HEK293 (cell line): ENCODE measurements at regions not wholly inside any gene's neighbourhood (a gene's known extent, or its start where the extent isn't known, plus 50 kb on each side); places are given as distances from the start of the nearest gene placed in this dataset.
"Not testable (repeated sequence)": the region's sequence is repeated elsewhere in the genome, so short reads cannot be mapped to it uniquely, and the experiment has no call there.

Source experiments
- CTCF ChIA-PET: fragments of 350-600 bp; formaldehyde crosslinking; extraction: SDS; loops from one replicate; lab custom pipeline; 2021; ENCODE audit warnings: antibody characterized with exemption; lab: Yijun Ruan, JAX
- POLR2A ChIA-PET: fragments of 300-600 bp; formaldehyde crosslinking; extraction: SDS; loops from one replicate; lab custom pipeline; 2020; ENCODE audit warnings: antibody characterized with exemption, inconsistent platforms; lab: Yijun Ruan, JAX
- H3K27ac ChIP-seq: fragments of 200-500 bp; sonication (Bioruptor generic); 2 replicates; pipeline ENCODE4 v1.5.1; 2014; ENCODE audit warnings: low read depth, low read length, control low read depth, inconsistent platforms; ENCODE audit errors: extremely low read depth
- H3K36me3 ChIP-seq, 2 experiments: fragments of 200-500 bp in 1 of 2; sonication (Bioruptor generic) in 1 of 2; 1 replicate in 1 of 2; 2 replicates in 1 of 2; pipeline ENCODE4 v1.5.1; 2014 to 2017; ENCODE audit warnings: inconsistent platforms in 2 of 2, low read length in 2 of 2; ENCODE audit not compliant: control insufficient read depth in 2 of 2, insufficient read depth in 1 of 2
- H3K4me1 ChIP-seq: fragments of 200-500 bp; sonication (Bioruptor generic); 2 replicates; pipeline ENCODE4 v1.5.1; 2014; ENCODE audit warnings: mild to moderate bottlenecking, low read length, inconsistent platforms; ENCODE audit not compliant: control insufficient read depth, insufficient read depth
- H3K4me3 ChIP-seq: 2 replicates; pipeline ENCODE4 v1.5.1; 2011; ENCODE audit warnings: low read depth, mild to moderate bottlenecking, control low read depth, low read length, moderate library complexity
- H3K9me3 ChIP-seq: fragments of 200-500 bp; sonication (Bioruptor generic); 2 replicates; pipeline ENCODE4 v1.5.1; 2014; ENCODE audit warnings: low read depth, low read length, inconsistent platforms; ENCODE audit not compliant: control insufficient read depth, insufficient read depth
- FEZF1 ChIP-seq: fragments of 450-650 bp; formaldehyde crosslinking; IDR thresholded peaks from 2 replicates; pipeline ENCODE4 v1.5.1; 2016; ENCODE audit warnings: missing biosample characterization, missing genetic modification characterization
- HOXA7 ChIP-seq: sonication (generic); formaldehyde crosslinking; IDR thresholded peaks from 2 replicates; pipeline ENCODE4 v1.8.1; 2022; ENCODE audit warnings: missing genetic modification reagents, borderline replicate concordance
- IKZF3 ChIP-seq: fragments of 450-650 bp; IDR thresholded peaks from 2 replicates; pipeline ENCODE4 v1.5.0; 2018; ENCODE audit warnings: missing biosample characterization, mild to moderate bottlenecking, missing genetic modification characterization, moderate library complexity
- KLF16 ChIP-seq: fragments of 450-650 bp; formaldehyde crosslinking; IDR thresholded peaks from 2 replicates; pipeline ENCODE4 v1.5.1; 2017; ENCODE audit warnings: missing biosample characterization, missing genetic modification characterization
- RBAK ChIP-seq: fragments of 450-650 bp; formaldehyde crosslinking; IDR thresholded peaks from 2 replicates; pipeline ENCODE4 v1.5.1; 2016; ENCODE audit warnings: missing biosample characterization, missing genetic modification characterization
- SP7 ChIP-seq: fragments of 450-650 bp; formaldehyde crosslinking; IDR thresholded peaks from 2 replicates; pipeline ENCODE4 v1.5.1; 2016; ENCODE audit warnings: missing biosample characterization, missing genetic modification characterization
- ZBTB1 ChIP-seq: fragments of 450-650 bp; formaldehyde crosslinking; IDR thresholded peaks from 2 replicates; pipeline ENCODE4 v1.5.1; 2016; ENCODE audit warnings: missing biosample characterization, missing genetic modification characterization
- ZBTB20 ChIP-seq: fragments of 450-650 bp; formaldehyde crosslinking; IDR thresholded peaks from 2 replicates; pipeline ENCODE4 v1.5.1; 2016; ENCODE audit warnings: missing biosample characterization, missing genetic modification characterization
- ZBTB7A ChIP-seq: fragments of 450-650 bp; formaldehyde crosslinking; IDR thresholded peaks from 2 replicates; pipeline ENCODE4 v1.5.1; 2016; ENCODE audit warnings: low read depth, missing biosample characterization, missing genetic modification characterization
- ZIC2 ChIP-seq: fragments of 450-650 bp; formaldehyde crosslinking; IDR thresholded peaks from 2 replicates; pipeline ENCODE4 v1.5.1; 2016; ENCODE audit warnings: missing biosample characterization, missing genetic modification characterization
- ZNF10 ChIP-seq: fragments of 450-650 bp; formaldehyde crosslinking; IDR thresholded peaks from 2 replicates; pipeline ENCODE4 v1.5.1; 2017; ENCODE audit warnings: missing biosample characterization, missing genetic modification characterization
- ZNF132 ChIP-seq: fragments of 450-650 bp; formaldehyde crosslinking; IDR thresholded peaks from 2 replicates; pipeline ENCODE4 v1.5.1; 2017; ENCODE audit warnings: missing biosample characterization, missing genetic modification characterization, borderline replicate concordance
- ZNF138 ChIP-seq: fragments of 450-650 bp; formaldehyde crosslinking; IDR thresholded peaks from 2 replicates; pipeline ENCODE4 v1.5.1; 2016; ENCODE audit warnings: missing biosample characterization, missing genetic modification characterization, borderline replicate concordance
- ZNF2 ChIP-seq: fragments of 450-650 bp; formaldehyde crosslinking; IDR thresholded peaks from 2 replicates; pipeline ENCODE4 v1.5.1; 2016; ENCODE audit warnings: missing biosample characterization, missing genetic modification characterization
- ZNF324 ChIP-seq: fragments of 450-650 bp; formaldehyde crosslinking; IDR thresholded peaks from 2 replicates; pipeline ENCODE4 v1.5.1; 2016; ENCODE audit warnings: missing biosample characterization, missing genetic modification characterization
- ZNF341 ChIP-seq: fragments of 450-650 bp; formaldehyde crosslinking; IDR thresholded peaks from 2 replicates; pipeline ENCODE4; 2016; ENCODE audit warnings: low read depth, missing biosample characterization, missing genetic modification characterization
- ZNF394 ChIP-seq: fragments of 450-650 bp; formaldehyde crosslinking; IDR thresholded peaks from 2 replicates; pipeline ENCODE4 v1.5.1; 2016; ENCODE audit warnings: missing biosample characterization, missing genetic modification characterization, mild to moderate bottlenecking, moderate library complexity, borderline replicate concordance
- ZNF677 ChIP-seq: fragments of 450-650 bp; IDR thresholded peaks from 2 replicates; pipeline ENCODE4 v1.5.0; 2018; ENCODE audit warnings: missing biosample characterization, mild to moderate bottlenecking, missing genetic modification characterization, moderate library complexity
- ZNF701 ChIP-seq: fragments of 450-650 bp; formaldehyde crosslinking; IDR thresholded peaks from 2 replicates; pipeline ENCODE4 v1.5.1; 2016; ENCODE audit warnings: missing biosample characterization, missing genetic modification characterization
- ZNF791 ChIP-seq: fragments of 450-650 bp; formaldehyde crosslinking; IDR thresholded peaks from 2 replicates; pipeline ENCODE4 v1.5.1; 2016; ENCODE audit warnings: missing biosample characterization, missing genetic modification characterization
- ZNF837 ChIP-seq: fragments of 450-650 bp; formaldehyde crosslinking; IDR thresholded peaks from 2 replicates; pipeline ENCODE4 v1.5.1; 2016; ENCODE audit warnings: missing biosample characterization, missing genetic modification characterization
- ZSCAN30 ChIP-seq: fragments of 450-650 bp; IDR thresholded peaks from 2 replicates; pipeline ENCODE4 v1.5.1; 2018; ENCODE audit warnings: missing biosample characterization, mild to moderate bottlenecking, missing genetic modification characterization, moderate library complexity
- TF ChIP-seq, protein P1 (sequence below): fragments of 450-650 bp; formaldehyde crosslinking; IDR thresholded peaks from 2 replicates; pipeline ENCODE4 v1.5.1; 2017; ENCODE audit warnings: missing biosample characterization, missing genetic modification characterization
- TF ChIP-seq, protein P2 (sequence below): fragments of 450-650 bp; formaldehyde crosslinking; IDR thresholded peaks from 2 replicates; pipeline ENCODE4 v1.5.1; 2016; ENCODE audit warnings: missing biosample characterization, missing genetic modification characterization
- TF ChIP-seq, protein P3 (sequence below): fragments of 450-650 bp; formaldehyde crosslinking; IDR thresholded peaks from 2 replicates; pipeline ENCODE4 v1.5.1; 2016; ENCODE audit warnings: missing biosample characterization, missing genetic modification characterization
- TF ChIP-seq, protein P4 (sequence below): fragments of 450-650 bp; formaldehyde crosslinking; IDR thresholded peaks from 2 replicates; pipeline ENCODE4 v1.5.1; 2016; ENCODE audit warnings: missing biosample characterization, missing genetic modification characterization, low read depth

DNA sequence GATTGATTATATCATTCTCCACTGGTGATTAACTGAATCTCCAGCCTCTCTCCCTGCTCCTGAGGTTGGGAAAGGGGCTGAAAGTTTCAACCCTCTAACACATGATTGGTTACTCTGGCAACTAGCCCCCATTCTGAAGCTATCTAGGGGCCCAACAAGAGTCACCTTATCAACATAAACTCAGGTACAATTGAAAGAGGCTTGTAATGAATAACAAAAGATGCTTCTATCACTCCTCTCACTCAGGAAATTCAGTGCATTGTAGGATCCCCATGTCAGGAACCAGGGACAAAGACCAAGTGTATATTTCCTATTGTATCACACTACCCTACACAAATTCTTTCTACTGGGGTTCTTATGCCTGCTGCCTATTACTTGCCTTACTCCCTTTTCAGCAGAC lies 123.9 kb upstream of the SLC13A1 start:
- TF ChIP-seq ZNF341 (tag by site-specific recombination) (no peak), ZNF791 (tag by site-specific recombination) (no peak), KLF16 (no peak), ZNF677 (tag by site-specific recombination) (no peak), ZSCAN30 (no peak)
- TF ChIP-seq, protein P1, sequence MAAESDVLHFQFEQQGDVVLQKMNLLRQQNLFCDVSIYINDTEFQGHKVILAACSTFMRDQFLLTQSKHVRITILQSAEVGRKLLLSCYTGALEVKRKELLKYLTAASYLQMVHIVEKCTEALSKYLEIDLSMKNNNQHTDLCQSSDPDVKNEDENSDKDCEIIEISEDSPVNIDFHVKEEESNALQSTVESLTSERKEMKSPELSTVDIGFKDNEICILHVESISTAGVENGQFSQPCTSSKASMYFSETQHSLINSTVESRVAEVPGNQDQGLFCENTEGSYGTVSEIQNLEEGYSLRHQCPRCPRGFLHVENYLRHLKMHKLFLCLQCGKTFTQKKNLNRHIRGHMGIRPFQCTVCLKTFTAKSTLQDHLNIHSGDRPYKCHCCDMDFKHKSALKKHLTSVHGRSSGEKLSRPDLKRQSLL (tag by site-specific recombination): no peak
- H3K4me3 ChIP-seq: no peak overlapping the region
- ChIA-PET POLR2A (no interaction called here), CTCF (interaction anchor here (0.7 kb wide), 1 partner anchor 170 kb away, joined by 3 read pairs; no protein-coding TSS in a partner anchor)
- no peaks in the 10 kb centered on the region for H3K9me3 ChIP-seq
- no peaks in the 10 kb centered on the region for H3K36me3 ChIP-seq
- no peaks in the 10 kb centered on the region for H3K4me1 ChIP-seq
- no peak overlapping the region for H3K27ac ChIP-seq

DNA sequence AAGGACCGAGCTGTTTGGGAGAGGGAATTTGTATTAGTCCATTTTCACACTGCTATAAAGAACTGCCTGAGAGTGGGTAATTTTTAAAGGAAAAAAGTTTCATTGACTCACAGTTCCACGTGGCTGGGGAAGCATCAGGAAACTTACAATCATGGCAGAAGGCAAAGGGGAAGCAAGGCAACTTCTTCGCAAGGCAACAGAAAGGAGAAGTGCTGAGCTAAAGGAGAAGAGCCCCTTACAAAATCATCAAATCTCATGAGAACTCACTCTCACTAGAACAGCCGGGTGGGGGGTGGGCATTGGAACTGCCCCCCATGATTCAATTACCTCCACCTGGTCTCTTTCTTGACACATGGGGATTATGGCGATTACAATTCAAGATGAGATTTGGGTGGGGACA lies 121.8 kb upstream of the SLC13A1 start:
- CTCF ChIA-PET: interaction anchor here (0.6 to 1.3 kb wide), 3 partner anchors 46 to 1780 kb away, joined by 3 to 4 read pairs (median 3); no protein-coding TSS in a partner anchor
- POLR2A ChIA-PET, H3K27ac ChIP-seq: not testable (repeated sequence)

DNA sequence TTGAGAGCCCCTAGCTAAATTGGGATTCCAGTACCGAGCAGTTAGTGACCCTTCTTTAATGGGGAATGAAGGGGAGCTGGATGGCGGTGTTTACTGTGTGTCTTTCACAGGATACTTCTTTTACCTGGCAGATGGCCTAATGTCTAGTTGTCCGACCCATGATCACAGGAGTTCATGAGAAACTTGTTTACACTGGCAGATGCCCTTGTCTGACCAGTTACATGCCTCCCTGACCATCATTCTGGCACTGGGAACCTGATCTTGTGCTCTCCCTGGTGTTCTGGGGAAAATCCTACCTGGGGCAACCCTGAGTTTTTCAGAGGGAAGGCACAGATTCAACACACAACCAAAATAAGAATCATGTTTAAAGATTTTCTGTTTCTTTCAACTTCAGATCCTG lies 120.1 kb upstream of the SLC13A1 start:
- no peak for TF ChIP-seq IKZF3
- no peak for TF ChIP-seq ZNF394
- TF ChIP-seq HOXA7 (CRISPR knock-in tag): no peak
- TF ChIP-seq, protein P2, sequence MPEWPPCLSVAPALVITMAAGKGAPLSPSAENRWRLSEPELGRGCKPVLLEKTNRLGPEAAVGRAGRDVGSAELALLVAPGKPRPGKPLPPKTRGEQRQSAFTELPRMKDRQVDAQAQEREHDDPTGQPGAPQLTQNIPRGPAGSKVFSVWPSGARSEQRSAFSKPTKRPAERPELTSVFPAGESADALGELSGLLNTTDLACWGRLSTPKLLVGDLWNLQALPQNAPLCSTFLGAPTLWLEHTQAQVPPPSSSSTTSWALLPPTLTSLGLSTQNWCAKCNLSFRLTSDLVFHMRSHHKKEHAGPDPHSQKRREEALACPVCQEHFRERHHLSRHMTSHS (tag by site-specific recombination): no peak
- no peak for TF ChIP-seq ZNF2 (tag by site-specific recombination)
- no peaks in the 10 kb centered on the region for H3K9me3 ChIP-seq
- ChIA-PET CTCF (no interaction called here), POLR2A (no interaction called here)
- no peaks in the 10 kb centered on the region for H3K36me3 ChIP-seq
- H3K4me3 ChIP-seq: no peak overlapping the region
- H3K4me1 ChIP-seq: no peaks in the 10 kb centered on the region
- H3K27ac ChIP-seq: no peak overlapping the region

More for the DNA sequence above, 121.8 kb upstream of the SLC13A1 start:
- H3K36me3 ChIP-seq, H3K4me3 ChIP-seq, H3K4me1 ChIP-seq, H3K9me3 ChIP-seq: not testable (repeated sequence)

DNA sequence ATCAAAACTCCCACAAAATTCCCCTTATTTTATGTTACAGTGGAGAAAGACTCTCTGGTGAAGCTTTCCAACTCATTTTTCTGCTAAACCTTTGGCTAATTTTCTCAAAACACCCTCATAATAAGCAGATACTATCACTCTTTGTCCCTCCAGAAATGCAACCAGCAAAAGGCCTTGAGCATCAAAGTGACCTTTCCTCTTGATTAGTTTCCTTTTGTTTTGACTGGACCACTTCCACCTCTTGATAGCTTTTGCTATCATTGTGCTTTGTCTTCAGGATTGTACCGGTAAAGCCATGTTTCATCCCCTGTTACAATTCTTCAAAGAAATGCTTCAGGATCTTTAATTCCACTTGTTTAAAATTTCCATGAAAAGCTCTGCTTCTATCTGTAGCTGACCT lies 115.1 kb upstream of the SLC13A1 start:
- Histone ChIP-seq H3K4me1 (no peaks in the 10 kb centered on the region), H3K27ac (no peak overlapping the region), H3K36me3 (no peaks in the 10 kb centered on the region), H3K9me3 (no peaks in the 10 kb centered on the region), H3K4me3 (no peak overlapping the region)
- ChIA-PET POLR2A (no interaction called here), CTCF (interaction anchor here (1.0 kb wide), 1 partner anchor 105 kb away, joined by 3 read pairs; no protein-coding TSS in a partner anchor)
- TF ChIP-seq, protein P3, sequence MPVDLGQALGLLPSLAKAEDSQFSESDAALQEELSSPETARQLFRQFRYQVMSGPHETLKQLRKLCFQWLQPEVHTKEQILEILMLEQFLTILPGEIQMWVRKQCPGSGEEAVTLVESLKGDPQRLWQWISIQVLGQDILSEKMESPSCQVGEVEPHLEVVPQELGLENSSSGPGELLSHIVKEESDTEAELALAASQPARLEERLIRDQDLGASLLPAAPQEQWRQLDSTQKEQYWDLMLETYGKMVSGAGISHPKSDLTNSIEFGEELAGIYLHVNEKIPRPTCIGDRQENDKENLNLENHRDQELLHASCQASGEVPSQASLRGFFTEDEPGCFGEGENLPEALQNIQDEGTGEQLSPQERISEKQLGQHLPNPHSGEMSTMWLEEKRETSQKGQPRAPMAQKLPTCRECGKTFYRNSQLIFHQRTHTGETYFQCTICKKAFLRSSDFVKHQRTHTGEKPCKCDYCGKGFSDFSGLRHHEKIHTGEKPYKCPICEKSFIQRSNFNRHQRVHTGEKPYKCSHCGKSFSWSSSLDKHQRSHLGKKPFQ (tag by site-specific recombination): no peak
- TF ChIP-seq ZIC2 (tag by site-specific recombination): no peak
- TF ChIP-seq ZBTB1 (tag by site-specific recombination): no peak
- no peak for TF ChIP-seq FEZF1 (tag by site-specific recombination)
- no peak for TF ChIP-seq ZNF837 (tag by site-specific recombination)
- no peak for TF ChIP-seq ZNF10 (tag by site-specific recombination)
- TF ChIP-seq ZNF324 (tag by site-specific recombination): no peak
- TF ChIP-seq, protein P4, sequence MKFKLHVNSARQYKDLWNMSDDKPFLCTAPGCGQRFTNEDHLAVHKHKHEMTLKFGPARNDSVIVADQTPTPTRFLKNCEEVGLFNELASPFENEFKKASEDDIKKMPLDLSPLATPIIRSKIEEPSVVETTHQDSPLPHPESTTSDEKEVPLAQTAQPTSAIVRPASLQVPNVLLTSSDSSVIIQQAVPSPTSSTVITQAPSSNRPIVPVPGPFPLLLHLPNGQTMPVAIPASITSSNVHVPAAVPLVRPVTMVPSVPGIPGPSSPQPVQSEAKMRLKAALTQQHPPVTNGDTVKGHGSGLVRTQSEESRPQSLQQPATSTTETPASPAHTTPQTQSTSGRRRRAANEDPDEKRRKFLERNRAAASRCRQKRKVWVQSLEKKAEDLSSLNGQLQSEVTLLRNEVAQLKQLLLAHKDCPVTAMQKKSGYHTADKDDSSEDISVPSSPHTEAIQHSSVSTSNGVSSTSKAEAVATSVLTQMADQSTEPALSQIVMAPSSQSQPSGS (tag by site-specific recombination): no peak
- TF ChIP-seq ZNF138 (tag by site-specific recombination): no peak
- no peak for TF ChIP-seq ZNF341 (tag by site-specific recombination)
- no peak for TF ChIP-seq SP7
- TF ChIP-seq ZBTB7A (tag by site-specific recombination): no peak
- TF ChIP-seq ZNF132 (tag by site-specific recombination): no peak
- no peak for TF ChIP-seq ZNF701 (tag by site-specific recombination)
- no peak for TF ChIP-seq ZBTB20 (tag by site-specific recombination)
- TF ChIP-seq RBAK (tag by site-specific recombination): no peak
